ENCODE measurements at regions not wholly inside any gene's neighbourhood (a gene's known extent, or its start where the extent isn't known, plus 50 kb on each side); places are given as distances from the start of the nearest gene placed in this dataset.

DNA sequence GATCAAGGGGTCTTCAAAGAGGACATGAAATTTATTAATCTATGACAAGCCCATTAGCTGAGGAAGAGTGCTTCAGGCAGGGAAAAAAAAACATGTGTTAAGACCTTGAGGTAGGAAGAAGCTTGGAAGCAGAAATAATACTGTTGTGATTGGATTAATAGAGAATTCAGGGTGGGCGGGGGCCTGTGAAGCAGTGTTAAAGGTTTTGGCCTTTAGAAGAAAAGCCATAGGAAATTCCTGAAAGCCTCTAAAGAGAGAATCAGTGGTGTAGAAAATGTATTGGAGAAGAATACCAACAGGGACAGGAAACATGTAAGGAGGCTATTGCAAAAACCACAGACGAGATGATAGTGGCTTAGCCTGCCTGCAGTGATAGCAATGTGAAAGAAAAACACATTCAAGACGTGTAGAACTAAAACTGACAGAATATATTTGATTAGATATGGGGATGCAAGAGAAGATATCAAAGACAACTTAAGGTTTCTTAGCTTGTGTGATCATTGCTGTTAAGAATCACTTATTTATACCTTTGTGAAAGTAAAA lies 404.4 kb upstream of the ANO3 start:
- TF ChIP-seq, protein P1, sequence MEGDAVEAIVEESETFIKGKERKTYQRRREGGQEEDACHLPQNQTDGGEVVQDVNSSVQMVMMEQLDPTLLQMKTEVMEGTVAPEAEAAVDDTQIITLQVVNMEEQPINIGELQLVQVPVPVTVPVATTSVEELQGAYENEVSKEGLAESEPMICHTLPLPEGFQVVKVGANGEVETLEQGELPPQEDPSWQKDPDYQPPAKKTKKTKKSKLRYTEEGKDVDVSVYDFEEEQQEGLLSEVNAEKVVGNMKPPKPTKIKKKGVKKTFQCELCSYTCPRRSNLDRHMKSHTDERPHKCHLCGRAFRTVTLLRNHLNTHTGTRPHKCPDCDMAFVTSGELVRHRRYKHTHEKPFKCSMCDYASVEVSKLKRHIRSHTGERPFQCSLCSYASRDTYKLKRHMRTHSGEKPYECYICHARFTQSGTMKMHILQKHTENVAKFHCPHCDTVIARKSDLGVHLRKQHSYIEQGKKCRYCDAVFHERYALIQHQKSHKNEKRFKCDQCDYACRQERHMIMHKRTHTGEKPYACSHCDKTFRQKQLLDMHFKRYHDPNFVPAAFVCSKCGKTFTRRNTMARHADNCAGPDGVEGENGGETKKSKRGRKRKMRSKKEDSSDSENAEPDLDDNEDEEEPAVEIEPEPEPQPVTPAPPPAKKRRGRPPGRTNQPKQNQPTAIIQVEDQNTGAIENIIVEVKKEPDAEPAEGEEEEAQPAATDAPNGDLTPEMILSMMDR (IDR thresholded peaks at IDR 0.05) = no peak
- TF ChIP-seq KDM1A (IDR thresholded peaks at IDR 0.05; ENCODE audit: low read depth) (no peak), SMC3 (IDR thresholded peaks at IDR 0.05) (no peak), EP300 (IDR thresholded peaks at IDR 0.05) (no peak), RAD21 (conservative IDR thresholded peaks at IDR 0.05 in 1 of 2, IDR thresholded peaks at IDR 0.05 in 1 of 2) (no peak), CEBPB (IDR thresholded peaks at IDR 0.05) (no peak), POLR2A (IDR thresholded peaks at IDR 0.05; ENCODE audit: low read length) (no peak), CHD4 (IDR thresholded peaks at IDR 0.05; ENCODE audit: borderline replicate concordance) (no peak), JUNB (IDR thresholded peaks at IDR 0.05) (no peak), HDAC2 (IDR thresholded peaks at IDR 0.05) (no peak), KDM5A (IDR thresholded peaks at IDR 0.05) (no peak), SREBF2 (IDR thresholded peaks at IDR 0.05) (no peak)
- TF ChIP-seq, protein P2, sequence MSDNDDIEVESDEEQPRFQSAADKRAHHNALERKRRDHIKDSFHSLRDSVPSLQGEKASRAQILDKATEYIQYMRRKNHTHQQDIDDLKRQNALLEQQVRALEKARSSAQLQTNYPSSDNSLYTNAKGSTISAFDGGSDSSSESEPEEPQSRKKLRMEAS (IDR thresholded peaks at IDR 0.05) = no peak

All from A549 (cell line).